Hypothalamus (tissue), 51 donors: ENCODE measurements at regions not wholly inside any gene's neighbourhood (a gene's known extent, or its start where the extent isn't known, plus 50 kb on each side); places are given as distances from the start of the nearest gene placed in this dataset.
A peak's percentile ranks its signal among the peaks of the same experiment; 100 is the strongest.
"Not testable (repeated sequence)": the region's sequence is repeated elsewhere in the genome, so short reads cannot be mapped to it uniquely, and the experiment has no call there.

Experiments
- DNase-seq, 51 donors: peaks; one replicate each; lab custom pipeline; 2025; lab: John Stamatoyannopoulos, UW

- peak in 5 of 51 donors; percentile 2 to 24 (median 5) for DNase-seq
These were observed 68.7 kb upstream of the PRR23C start for GRCh38 chr3:139113231-139113992.

DNA sequence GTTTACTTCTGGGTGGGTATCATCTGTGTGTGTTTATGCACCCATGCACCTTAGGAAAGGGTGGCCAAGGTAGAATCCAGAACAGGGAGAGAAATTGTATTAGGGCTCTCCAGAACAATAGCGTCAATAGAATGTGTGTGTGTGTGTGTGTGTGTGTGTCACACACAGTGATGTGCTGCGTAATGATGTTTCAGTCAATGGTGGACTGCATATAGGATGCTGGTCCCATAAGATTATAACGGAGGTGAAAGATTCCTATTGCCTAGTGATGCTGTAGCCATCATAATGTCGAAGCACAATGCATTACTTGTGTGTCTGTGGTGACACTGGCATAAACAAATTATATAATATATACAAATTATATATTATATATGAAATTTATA is 69.3 kb upstream of the PRR23C start:
- DNase-seq, result no peak

DNA sequence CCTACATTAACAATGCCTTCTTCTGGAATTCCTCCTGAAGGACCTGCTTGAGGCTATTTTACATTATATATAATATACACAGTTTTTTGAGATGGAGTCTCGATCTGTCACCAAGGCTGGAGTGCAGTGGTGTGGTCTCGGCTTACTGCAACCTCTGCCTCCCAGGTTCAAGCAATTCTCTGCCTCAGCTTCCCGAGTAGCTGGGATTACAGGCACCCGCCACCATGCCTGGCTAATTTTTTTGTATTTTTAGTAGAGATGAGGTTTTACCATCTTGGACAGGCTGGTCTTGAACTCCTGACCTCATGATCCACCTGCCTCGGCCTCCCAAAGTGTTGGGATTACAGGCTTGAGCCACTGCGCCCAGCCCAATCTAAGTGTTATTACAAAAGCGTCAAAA is 71.9 kb upstream of the PRR23C start:
- not testable (repeated sequence) for DNase-seq

DNA sequence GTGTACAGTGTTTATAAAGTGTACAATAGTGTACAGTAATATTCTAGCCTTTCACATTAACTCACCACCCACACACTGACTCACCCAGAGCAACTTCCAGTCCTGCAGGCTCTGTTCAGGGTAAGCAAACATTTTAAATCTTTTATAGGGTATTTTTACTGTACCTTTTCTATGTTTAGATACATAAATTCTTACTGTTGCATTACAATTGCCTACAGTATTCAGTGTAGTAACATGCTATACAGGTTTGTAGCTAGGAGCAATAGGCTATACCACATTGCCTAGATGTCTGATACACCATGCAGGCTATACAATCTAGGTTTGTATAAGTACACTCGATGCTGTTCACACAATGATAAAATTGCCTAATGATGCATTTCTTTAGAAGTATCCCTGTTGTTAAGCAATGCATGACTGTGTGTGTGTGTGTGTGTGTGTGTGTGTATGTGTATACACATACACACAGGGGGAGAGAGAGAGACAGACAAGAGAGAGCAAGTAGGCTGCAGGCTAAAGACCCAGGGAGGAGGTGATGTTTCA is 72.5 kb upstream of the PRR23C start:
- DNase-seq, result no peak

DNA sequence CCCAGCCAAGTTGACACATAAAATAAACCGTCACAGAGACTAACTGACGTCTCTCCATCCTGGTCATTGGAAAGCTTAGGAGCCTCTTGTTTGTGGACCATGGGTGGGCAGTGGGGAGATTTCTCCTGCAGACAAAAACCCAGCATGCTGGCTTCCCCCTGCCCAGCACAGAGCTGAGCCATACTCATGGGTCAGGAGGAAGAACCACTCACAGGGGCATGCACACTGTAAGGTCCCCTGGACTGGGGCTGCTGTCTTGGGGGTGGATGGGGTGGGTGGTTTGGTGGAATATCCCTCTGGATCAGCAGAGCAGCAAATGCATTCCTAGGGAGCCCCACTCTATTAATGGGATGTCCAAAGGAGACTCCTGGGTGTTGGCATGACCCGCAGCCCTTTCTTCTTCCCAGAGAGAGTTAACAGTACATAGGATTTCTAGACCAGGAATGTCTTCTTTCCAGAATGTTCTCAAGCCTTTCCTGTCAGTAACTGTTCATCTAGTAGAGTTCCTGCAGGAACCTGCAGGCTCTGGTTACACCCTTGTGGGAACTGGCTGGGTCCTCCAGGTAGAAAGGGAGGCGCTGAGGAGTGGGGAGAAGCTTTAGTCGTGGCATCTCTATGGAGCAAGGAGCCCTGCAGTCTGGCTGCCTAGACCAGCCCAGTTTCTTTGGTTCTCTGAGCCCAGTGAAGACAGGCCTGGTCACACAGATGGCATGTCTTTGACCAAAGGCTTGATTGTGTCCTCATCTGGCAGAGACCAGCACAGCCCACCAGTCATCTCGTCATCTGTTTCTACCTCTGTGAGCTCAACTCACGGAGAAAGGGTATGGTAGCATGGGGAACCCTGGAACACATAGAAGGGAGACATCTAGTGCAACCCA is 73.4 kb upstream of the PRR23C start:
- DNase-seq, result no peak

GRCh38 chr3:139118835-139119234 is 74.1 kb upstream of the PRR23C start:
- no peak for DNase-seq

DNA sequence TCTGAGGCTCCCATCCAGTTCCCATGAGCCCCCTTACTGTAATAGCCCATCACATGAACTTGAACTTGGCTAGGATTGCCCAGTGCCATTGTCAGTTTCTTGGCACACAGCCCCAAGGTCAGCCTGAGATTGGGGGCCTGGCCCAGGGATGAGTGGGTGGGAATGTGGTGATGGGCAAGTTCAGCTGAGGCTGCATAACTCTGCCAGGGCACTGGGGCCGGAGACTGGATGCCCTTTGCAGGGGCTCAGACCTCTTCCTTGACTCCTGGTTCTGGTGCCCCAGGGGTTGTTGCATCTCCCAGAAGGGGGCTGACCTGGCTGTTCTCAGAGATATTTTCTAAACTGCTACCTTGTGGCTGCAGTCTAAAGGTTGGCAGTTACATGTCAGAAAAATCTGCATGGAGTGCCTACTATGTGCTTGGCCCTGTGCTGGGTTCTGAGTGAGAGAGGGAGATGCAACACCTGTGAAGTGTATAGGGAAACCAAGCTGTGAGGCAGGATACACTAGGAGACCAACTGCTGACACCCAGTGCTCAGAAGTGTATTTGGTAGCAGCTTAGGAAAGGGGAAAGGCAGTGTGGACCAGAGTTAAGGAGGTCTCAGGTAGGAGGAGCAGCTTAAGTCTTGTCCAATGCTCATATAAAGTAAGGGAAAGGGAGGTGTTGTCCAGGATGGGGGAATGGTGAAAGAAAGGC is 74.8 kb upstream of the PRR23C start:
- no peak for DNase-seq

DNA sequence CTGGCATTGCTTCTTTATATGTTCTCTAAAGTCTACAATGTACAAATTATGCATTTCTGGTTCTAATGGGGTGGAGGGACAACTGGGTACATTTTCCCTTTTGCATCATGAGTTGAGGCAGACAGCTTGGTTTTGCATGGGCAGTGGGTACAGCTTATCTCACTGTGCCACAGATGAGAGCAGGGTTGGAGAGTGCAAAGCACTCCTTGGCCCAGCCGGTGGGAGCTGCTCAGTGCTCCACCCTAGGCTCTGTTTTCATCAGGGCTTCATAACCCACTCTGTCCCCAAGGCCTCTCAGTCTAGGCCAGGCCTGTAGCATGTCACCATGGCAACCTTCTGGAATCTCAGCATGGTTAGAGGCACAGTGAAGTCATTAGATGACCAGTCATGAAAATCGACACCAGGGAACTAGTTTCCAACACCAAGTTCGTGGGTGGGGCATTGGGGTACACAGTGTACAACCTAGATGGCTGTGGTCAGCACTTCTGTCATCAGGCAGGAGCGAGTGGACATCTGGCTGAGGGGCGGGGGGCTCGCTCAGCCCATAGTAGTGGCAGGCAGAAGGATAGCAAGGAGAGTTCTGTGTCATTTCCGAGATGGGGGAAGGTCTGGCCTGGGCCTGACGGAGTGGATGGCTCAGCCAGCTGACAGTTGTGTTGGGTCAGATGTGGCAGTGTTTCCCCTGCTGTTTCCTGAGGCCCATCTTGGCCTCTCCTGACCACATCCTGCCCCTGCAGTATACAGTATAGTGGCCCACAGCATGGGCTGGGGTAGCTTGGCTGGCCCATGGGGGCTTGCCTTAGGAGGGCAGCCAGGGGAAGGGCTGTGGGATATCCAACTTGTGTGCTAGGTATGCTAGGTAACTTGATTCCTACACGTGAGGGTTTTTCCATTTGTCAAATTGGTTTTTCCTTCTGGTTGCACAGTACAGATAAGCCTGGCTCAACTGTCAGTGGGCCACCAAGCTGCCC is 75.7 kb upstream of the PRR23C start:
- DNase-seq, result no peak

- DNase-seq, result no peak
These were observed 77.0 kb upstream of the PRR23C start for GRCh38 chr3:139121513-139122220.

DNA sequence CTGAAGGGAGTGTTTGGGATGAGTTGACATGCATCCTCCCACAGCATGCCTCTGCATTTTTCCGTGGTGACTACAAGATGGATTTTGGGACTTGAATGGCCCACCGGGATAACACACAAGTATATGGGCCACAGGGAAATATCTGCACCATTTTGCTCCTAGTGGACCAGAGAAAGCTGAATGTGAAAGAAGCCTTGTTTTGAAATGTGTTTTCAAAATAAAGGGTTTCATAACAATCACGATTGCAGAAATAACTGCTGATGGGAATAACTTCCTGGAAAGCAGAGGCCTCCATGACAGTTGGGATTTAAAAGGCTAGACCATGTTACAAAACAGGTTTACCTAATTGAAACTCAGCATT is 77.5 kb upstream of the PRR23C start:
- DNase-seq, result no peak

DNA sequence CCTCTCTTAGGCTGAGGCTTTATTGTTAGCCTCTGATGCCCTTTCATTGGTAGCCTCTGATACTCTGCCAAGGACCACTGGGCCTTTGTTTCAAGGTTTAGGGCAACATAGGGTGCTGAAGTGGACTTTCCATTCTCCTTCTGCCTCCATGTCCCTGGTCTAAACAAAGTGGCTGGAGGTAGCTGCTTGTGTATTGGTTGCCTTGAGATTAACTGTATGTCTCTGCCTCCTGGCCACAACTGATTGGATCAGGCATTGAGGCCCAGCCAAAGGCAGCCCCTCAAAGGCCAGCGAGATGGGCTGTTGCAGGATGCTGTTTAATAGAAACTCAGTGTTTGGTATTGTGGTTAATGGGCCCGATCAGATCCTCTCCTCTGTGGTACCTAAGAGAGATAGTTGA is 77.9 kb upstream of the PRR23C start:
- DNase-seq, result no peak

DNA sequence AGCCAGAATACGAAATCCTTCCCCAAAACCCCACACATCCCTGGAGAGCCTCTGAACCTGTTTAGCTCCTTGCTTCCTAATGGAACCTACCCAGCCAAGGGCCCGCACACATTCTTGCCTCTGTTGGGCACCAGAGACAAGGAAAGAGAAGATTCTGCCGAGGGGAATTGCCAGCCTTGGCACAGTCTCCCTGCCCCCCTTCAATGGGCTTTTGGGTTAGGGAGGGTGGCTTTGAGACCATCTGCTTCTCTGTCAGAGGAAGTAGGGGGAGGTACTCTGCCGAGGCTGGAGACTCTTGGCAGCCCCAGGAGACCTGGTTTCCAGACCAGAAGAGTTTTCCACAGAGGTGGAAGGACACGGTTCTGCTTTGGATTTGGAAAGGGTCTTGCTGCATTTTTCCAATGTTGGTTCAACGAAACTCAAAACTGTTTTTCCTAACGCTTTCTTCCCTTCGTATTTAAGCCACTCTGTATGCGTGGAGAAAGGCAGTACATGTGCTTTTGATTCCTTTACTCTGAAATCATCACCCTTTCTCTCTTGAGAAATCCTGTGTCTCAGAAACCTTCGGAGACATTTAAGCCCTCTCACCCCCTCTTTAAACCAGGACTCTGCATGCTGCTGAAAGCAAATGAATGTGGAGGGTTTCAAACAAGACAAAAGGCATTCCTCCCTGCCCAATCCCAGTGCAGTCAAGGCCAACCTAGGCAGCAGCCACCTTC is 78.8 kb upstream of the PRR23C start:
- DNase-seq, result no peak

DNA sequence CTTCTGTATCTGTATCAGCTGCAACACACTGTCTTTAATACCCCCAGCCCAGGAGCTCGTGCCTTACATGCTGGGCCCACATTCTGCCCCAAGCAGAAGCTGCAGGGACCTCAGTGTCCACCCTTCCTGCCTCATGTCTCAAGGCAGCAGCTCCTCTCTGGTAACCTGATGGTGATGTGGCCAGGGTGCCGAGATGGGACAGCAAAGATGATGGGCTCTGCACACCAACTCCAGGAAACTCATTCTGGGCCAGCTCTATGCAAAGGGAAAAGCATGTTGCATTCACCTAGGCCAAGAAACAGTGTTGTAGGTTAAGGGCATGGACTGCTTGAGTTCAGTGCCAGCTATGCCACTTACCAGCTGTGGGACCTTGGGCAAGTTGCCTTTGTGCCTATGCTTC is 79.5 kb upstream of the PRR23C start:
- no peak for DNase-seq

DNA sequence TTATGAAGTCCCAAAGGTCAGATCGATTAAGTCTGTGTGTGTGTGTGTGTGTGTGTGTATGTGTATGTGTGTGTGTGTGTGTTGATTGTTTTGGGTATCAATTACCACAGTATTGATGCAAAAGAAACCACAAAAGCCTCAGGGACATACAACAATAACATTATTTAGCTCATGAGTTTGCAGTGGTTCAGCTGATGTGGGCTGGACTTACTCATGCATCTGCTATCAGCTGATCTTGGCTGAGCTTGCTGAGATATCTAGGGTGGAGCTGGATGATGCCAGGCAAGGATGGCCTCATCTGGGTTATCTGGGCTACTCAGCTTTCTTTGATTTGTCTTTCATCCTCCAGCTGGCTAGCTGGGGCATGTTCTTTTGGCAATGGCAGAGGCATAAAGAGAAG is 82.4 kb upstream of the PRR23C start:
- DNase-seq, result peak in 1 of 51 donors; percentile 11

- DNase-seq, result not testable (repeated sequence)
These were observed 82.9 kb upstream of the PRR23C start for GRCh38 chr3:139127629-139128028.

- DNase-seq, result peak in 1 of 51 donors; percentile 29
These were observed 84.1 kb upstream of the PRR23C start for GRCh38 chr3:139128803-139129202.

GRCh38 chr3:139129892-139130291 is 85.2 kb upstream of the PRR23C start:
- no peak for DNase-seq

- no peak for DNase-seq
These were observed 85.9 kb upstream of the PRR23C start for GRCh38 chr3:139130390-139131140.
